ENCODE measurements at regions not wholly inside any gene's neighbourhood (a gene's known extent, or its start where the extent isn't known, plus 50 kb on each side); places are given as distances from the start of the nearest gene placed in this dataset.

DNA sequence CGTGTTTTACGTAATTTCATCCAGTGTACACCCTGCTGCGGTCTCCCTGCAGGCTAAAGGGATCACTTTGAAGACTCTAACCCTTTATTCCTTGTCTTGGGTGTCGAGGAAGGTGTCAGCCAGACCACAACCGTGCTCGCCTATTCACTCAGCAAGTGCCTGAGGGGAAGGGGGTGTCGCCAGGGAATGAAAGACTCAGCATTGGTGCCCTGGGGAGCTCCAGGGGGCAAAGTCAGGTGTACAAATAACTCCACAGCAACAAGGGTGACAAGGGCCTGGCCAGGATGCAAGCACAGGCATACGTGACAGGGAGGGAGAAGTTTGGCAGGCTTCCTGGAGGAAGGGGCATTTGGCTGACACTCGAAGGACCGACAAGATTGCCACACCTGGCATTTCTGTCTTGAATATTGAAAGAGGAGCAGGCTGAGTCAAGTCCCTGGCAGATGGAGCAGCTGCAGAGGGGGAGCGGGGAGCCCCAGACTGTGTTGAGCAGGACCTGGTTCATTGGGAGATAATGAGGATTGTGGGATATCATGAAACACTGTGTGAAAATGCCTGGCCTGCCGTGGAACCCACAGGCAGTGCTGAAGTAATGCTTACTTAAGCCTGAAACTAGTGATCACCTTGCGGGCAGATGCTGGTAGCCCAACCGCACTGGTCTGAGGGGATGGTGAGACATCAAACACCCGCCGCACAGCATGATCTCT, 93.9 kb downstream of the RHOB start:
- no peak for DNase-seq

GRCh38 chr2:20541294-20541640, 94.4 kb downstream of the RHOB start:
- DNase-seq = no peak

- DNase-seq = no peak
Observed at GRCh38 chr2:20541651-20542050, 94.8 kb downstream of the RHOB start.

GRCh38 chr2:20542269-20542668, 95.4 kb downstream of the RHOB start:
- no peak for DNase-seq

- peak; percentile 18 for DNase-seq
Observed at GRCh38 chr2:20542746-20543468, 96.0 kb downstream of the RHOB start.

DNA sequence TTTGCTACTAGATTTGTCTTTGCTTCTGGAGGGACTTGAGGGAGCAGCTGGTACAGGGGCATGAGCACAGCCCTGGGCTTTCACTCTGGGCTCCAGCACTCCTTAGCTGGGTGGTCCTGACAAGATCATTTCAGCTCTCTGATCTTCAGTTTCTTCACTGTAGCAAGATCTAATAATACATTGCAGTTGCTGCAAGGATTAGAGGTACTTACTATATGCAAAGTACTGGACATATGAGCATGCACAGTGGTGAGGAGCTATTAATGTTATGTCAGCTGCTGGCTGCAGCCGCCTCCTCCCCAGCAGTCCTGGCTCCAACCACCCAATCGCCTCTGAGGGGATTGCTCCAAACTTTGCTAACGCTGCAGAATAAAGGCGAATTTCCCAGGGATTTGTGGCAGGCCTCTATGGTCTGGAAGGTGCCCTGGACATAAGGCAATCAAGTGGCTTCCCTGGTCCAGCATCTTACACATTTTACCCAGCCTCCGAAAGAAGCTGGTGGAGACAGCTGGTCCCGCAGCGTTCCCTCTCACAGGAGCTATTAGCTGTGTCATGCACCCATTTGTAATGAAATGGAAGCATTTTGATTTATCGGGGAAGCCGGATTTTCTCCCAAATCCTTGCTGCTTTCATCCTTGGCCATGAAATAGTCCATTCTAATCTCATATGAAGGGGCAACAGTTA, 96.7 kb downstream of the RHOB start:
- no peak for DNase-seq

DNA sequence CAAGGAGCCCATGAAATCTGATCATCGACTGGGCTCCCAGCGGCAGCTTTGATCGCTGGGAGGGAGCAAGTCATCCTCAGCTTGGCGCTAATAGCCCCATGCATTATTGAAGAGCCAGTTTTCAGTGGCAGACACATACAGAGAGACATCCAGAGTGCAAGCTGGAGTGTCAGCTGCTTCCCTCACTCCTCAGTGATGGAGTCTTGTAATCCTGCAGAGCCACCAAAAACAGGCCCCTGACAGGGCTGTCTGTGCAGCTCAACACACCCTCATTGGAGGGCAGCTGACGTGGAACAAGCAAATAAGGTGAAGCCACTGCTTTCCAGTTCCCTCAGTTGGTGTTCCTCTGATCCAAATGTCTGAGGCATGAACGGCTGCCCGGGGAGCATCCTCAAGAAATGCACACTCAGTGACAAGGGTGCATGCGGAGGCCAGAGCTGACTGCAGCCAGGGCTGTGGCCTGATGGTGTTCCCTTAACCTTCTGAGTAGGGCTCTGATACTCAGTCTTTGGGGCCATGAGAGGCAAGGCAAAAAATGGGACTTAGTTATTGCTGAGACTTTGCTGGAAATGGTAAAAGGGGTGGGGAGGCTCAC, 97.4 kb downstream of the RHOB start:
- no peak for DNase-seq

GRCh38 chr2:20549144-20549543, 101.8 kb downstream of the HS1BP3 start:
- DNase-seq = no peak

- no peak for DNase-seq
Observed at GRCh38 chr2:20549691-20550348, 101.1 kb downstream of the HS1BP3 start.

- DNase-seq = no peak
Observed at GRCh38 chr2:20551260-20551944, 99.5 kb downstream of the HS1BP3 start.

DNA sequence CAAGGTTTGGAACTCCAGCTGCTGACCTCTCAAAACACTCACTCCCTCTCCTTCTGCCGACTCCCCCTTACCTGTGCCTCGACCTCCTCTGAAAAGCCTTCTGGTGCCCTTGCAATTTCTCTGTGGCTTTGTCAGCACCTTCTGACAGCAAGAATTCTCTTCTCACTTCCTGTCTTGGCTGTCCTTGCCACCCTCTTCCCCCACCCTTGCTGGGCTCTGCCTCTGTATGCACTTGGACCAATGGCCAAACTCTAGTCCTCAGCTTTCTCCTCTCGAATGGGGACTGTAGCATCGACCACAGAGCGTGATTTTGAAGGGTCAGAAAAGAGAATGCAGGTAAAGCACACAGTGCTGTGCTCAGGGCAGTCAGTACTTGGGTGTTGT, 99.0 kb downstream of the HS1BP3 start:
- no peak for DNase-seq

DNA sequence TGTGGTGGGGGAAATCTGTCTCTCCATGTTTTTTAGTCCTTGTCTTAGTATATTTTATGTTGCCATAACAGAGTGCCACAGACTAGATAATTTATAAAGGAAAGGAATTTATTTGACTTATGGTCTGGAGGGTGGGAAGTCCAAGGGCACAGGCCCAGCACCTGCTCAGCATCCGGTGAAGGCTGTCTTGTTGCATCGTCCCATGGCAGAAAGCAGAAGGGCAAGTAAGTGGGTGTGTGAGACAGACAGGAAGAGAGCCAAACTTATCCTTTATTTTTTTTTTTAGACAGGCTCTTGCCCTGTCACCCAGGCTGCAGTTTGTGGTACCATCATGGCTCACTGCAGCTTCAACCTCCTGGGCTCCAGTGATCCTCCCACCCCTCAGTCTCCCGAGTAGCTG, 98.1 kb downstream of the HS1BP3 start:
- no peak for DNase-seq

DNA sequence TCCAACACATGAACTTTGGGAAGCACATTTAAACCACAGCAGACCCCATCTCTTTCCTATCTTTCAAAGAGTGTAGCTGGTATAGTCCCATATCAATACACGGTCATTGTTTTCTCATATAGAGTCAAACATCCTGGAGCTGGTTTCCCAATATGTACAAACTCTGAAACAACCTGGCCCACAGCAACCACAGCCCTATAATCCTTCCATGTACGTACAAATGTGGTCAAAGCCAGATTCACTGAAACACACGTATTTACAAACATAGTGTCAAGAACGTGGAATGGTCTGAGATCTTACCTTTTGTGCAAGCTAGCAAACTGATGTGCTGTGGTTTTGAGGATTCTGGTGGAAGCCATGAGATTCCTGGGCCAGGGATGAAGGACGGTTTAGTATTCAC, 97.3 kb downstream of the HS1BP3 start:
- no peak for DNase-seq

DNA sequence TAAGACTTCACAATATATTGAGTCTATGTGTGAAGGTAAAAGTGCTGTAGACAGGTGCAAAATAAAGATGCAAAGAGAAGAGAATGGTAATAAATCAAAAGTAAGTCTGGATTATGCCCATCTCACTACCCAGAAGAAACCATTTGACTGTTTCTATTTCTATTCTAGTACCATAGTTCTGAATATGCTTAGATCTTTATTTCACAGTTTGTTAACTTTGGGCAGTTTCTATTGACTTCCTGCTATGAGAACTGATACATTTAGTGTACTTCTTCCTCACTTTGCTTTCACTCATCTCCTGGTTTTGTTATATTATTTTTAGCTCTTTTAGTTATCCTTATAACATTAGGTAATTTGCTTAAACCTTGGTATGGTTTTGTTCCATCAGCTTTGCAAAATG, 94.9 kb downstream of the HS1BP3 start:
- DNase-seq = no peak

DNA sequence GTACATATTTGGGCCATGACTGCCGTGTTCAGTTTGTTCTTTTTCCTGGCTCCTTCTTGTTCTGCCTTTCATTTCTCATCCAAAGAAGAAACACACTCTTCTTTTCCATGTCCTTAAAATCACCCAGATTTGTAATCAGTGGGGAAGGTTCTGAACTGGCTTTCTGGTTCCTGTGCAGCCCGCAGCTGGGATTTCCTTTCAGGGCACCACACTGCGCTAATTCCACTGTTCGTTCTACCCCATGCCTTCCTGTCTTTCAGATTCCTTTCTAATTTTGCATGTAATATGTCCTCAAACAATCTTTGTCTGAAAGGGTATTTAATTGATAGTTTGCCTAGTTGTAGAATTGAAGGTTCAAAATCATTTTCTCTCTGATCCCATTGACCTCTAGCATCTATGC, 94.1 kb downstream of the HS1BP3 start:
- no peak for DNase-seq

- DNase-seq = no peak
Observed at GRCh38 chr2:20557226-20557625, 93.7 kb downstream of the HS1BP3 start.

DNA sequence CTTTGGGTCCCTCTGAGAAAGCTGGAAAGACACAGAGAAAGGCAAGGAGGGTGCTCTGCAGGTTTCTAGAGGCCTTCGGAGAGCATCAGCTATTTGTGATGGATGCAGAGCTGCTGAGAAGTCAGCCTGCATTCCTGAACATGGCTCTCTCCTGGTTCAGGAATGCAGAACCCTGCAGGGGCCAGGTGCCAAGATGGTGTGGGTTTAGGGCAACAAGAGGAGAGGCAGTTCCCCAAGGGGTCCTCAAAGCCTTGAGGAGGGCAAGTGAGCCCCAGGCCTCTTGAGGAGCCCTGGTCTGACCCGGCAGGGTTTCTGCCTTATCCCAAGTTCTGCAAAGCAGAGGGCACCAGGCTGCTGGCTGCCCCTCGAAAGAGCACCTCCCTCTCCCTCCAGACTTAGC, 93.3 kb downstream of the HS1BP3 start:
- DNase-seq = no peak

DNA sequence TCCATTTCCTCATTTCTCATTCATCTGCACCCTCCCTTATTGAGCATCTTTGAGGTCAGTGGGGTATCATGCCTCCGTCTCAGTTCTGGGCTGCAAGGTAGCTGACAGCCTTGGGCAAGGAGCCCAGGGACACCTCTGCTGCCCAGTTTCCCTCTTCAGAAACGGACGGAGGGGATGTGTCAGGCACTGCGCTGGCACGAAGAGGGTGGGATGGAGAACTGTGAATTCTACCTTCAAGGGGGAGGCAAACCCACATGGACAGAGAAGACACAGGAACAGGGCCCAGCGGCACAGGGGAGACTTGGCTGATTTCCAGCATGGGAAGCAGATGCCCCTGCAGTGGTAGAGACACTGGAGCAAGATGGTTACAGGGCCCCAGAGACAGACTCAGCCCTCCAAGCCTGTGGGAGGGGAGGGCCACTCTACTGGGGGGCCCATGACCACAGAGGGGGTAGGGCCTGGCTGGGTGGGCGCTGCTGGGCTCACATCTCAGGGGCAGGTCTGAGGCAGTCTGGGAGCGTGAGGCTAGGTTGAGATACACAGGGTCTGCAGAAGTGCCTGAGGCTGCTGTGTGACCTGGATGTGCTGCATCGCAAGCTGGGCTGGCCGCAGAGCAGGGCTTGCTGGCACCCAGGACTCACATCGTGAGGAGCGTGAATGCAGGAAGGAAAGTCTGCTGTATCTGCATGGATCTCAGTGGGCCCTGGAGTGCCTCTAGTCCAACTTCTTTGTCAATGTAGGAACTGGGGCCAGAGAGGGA, 92.3 kb downstream of the HS1BP3 start:
- no peak for DNase-seq

DNA sequence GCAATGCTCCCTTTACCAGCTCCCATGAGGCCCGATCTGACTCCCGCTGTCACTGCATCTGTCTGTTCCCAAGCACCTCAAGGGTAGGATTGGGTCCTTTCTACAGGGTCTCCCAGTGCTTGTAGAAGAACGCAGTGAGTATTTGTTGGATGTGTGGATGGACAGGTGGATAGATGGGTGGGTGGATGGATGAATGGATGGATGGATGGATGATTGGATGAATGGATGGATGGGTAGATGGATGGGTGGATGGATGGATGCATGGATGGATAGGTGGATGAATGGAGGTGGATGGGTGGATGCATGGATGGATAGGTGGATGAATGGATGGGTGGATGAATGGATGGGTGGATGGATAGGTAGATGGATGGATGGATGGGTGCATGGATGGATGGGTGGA, 91.6 kb downstream of the HS1BP3 start:
- no peak for DNase-seq

DNA sequence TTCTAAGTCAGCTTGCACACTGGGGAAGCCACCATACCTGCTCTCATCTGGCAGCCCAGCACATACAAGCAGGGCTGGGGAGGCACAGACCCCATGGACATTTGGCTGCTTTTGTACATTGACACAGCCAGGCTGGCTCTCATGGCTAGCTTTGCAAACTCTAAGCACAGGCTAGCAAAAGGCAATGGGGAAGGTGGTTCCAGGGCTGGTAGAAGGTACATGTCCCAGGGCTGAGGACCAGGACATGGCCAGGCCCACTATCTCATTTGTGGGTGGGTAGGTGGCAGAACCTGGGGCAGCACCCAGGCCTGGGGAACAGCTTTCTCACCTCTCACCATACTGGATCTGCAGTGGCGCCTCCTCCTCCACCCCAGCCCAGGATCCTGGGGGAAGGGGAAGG, 90.9 kb downstream of the HS1BP3 start:
- DNase-seq = no peak

DNA sequence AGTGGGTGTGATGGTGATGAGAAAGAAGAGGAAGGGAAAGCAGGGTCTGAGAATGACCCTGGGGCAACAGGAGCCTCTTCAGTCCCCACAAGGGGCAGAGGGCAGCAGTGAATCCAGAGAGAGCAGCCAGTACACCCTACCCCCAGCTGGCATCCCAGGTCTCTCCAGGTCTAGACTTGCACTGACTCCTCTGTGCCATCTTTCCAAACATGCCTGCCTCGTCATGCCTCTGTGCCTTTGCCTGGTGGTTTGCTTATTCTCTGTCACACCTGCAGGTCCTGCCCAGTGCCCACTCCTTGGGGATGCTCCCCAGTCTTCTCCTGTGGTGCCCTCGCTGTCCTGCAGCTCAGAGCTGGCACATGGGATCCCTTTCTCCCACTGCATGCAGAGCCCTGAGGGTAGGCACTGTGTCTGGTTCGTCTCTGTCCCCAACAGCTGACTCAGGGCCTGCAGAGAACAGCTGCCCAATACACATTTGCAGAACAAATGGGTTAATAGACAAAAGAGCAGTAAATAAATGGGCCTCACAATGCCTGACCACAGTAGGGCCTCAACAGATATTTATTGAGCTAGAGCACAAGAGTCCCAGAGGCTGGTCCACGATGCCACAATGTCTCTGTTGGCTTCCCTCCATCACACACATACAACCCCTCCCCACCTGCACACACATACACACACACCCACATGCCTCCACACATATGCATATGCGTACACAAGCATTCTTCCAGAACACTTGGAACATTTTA, 89.8 kb downstream of the HS1BP3 start:
- no peak for DNase-seq
